GM18867 (cell line): ENCODE measurements at regions not wholly inside any gene's neighbourhood (a gene's known extent, or its start where the extent isn't known, plus 50 kb on each side); places are given as distances from the start of the nearest gene placed in this dataset.

ENCODE experiments used
- ATAC-seq: cut with Tn5 transposase; IDR thresholded peaks from one replicate; pipeline ENCODE4 v1.9.1; 2021; ENCODE audit warnings: mild to moderate bottlenecking, moderate library complexity; ENCODE audit not compliant: unreplicated experiment

- no peak for ATAC-seq
Measured at GRCh38 chr12:104863296-104863948, 94.7 kb downstream of the SLC41A2 start.

- no peak for ATAC-seq
Measured at GRCh38 chr12:104858611-104859543, 99.2 kb downstream of the SLC41A2 start.

DNA sequence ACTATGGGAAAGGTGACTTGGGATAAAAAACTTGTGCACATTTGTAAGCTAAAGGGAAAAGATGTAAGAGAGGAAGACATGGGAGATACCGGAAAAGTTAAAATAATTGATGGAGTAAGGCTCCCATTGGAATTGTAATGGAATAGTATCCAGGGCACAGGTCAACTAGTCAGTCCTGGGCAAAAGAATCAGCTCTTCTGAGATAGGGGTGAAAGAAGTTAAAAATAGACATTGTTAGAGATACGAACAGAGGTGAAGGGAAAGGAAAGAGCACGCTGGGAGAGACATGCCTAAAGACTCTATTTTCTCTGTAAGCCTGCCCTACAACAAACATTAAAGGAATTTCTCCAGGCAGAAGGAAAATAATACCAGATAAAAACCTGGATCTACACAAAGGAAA, 101.6 kb downstream of the SLC41A2 start:
- ATAC-seq: no peak

DNA sequence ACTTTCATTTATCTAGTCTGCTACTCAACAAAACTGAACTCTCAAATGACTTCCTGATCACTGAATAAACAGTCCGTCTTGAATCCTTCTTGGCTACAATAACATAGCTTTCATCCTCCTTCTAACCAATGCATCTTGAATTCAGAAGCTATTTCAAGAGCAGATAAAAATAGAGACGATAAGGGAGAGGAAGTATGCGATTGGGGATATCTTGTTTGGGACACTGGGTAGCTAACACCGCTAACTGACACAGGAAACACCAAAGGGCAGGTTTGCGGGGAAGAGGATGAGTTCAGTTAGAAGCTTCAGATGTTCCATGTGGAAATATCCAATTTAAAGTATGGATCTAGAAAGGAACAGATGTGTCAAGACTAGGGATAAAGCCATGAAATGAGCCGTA, 102.5 kb downstream of the SLC41A2 start:
- no peak for ATAC-seq

DNA sequence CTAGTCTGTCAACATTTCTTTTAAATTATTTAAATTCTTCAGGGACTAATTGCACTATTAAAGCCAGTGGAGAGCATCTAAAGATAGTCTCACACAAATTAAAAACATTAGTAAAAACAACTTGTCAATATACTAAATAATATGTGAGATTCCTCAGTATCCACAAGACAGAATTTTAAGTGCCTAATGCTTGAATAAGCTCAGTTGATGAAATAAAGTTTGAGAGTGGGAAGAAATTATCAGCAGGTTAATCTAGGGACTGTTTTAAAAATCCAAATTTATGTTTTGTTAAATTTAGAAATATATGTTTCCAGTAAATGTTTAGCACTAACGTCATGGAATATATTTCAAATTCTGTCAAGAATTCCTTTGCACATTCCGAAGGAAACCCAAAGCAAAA, 105.2 kb downstream of the SLC41A2 start:
- ATAC-seq: no peak

DNA sequence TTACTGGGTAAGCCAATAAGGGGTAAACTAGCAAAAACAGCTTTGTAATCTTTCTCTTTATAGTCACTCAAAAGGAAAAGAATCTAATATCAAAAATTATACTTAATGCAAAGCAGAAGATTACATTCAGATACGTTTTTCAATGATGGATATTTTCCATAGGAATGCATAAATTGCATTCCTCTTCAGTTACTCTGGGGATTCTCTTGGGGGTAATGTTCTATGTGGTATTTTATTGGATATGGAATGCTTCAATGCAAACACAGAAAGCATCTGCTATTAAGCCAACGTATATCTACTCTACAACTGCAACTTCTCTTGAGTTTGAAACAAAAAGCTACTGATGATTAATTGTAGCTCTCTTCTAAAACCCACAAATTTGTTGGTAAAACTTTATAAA, 106.0 kb downstream of the SLC41A2 start:
- no peak for ATAC-seq

DNA sequence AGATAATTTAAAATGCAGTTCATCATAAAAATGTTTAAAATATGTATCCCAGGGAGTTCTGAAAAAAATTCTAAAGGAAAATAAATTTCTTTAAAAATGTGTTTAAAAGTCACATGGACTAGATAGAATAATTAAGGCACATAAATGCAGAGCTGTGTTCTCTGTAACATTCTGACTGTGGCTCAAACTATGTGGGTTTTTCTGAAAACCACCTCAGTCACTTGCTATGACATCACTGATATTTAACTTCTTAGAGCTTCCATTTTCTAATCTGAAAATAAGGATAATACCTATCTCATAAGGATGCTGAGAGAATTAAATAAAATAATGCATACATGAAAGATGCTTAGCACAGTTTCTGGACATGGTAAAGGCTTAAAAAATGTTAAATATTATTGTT, 107.3 kb downstream of the SLC41A2 start:
- ATAC-seq: no peak

DNA sequence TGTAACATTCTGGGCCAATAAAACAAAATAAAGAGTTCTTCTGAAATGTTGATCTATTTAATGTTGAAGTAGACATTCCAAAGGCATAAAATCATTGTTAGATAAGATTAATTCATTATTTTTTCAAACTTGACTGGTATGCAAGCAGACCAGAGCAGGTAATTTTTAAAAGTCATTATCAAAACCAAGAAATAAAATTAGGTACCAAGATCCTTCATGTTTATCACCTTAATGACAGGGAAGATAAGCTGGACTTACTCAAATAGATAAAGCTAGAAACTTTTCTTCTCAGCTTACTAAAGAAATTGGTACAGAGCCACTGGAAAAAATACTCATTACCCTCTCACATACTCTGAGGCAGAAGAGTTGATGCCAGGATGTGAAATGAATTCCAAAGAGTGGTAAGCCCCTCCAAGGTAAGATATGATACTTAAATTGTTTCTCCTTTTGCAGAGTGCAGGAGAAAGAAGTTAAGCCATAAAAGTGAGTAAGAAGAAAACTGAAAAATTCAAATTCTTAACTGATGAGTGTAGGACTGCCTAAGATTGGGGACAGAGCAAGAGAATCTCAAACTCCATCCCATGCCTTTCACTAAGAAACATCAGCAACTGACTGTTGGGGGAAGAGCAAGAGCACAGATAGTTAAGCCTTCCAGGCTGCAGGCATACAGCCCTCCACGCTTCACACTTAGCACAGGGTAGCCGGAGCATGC, 111.9 kb downstream of the SLC41A2 start:
- ATAC-seq: no peak

- no peak for ATAC-seq
Measured at GRCh38 chr12:104844123-104844522, 114.0 kb downstream of the SLC41A2 start.

- no peak for ATAC-seq
Measured at GRCh38 chr12:104840262-104840661, 117.8 kb downstream of the SLC41A2 start.

- no peak for ATAC-seq
Measured at GRCh38 chr12:104835317-104835716, 122.8 kb downstream of the SLC41A2 start.

GRCh38 chr12:104834607-104835006, 123.5 kb downstream of the SLC41A2 start:
- no peak for ATAC-seq

DNA sequence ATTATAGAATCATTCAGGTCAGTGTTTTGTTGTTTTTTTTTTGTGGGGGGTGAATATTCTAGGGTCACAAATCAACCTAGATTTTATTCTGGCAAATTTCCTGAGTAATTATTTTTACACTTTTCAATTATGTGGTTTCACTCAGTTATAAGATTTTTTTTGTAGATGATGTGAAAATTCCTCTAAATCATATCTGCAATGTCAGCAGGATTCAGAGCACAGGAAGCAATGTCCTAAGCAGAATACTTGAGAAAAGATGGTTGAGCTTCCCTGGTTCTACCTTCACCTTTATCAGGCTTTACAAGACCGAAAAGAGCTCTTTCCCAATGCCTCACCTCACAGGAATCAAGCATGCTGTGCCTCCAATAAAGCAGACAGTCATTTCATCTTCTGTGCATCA, 124.3 kb downstream of the SLC41A2 start:
- no peak for ATAC-seq

- ATAC-seq: no peak
Measured at GRCh38 chr12:104828015-104828414, 130.1 kb downstream of the SLC41A2 start.

- no peak for ATAC-seq
Measured at GRCh38 chr12:104827587-104827986, 130.5 kb downstream of the SLC41A2 start.

GRCh38 chr12:104825408-104825807, 132.7 kb downstream of the SLC41A2 start:
- ATAC-seq: no peak

GRCh38 chr12:104823985-104824461, 134.1 kb downstream of the SLC41A2 start:
- no peak for ATAC-seq

DNA sequence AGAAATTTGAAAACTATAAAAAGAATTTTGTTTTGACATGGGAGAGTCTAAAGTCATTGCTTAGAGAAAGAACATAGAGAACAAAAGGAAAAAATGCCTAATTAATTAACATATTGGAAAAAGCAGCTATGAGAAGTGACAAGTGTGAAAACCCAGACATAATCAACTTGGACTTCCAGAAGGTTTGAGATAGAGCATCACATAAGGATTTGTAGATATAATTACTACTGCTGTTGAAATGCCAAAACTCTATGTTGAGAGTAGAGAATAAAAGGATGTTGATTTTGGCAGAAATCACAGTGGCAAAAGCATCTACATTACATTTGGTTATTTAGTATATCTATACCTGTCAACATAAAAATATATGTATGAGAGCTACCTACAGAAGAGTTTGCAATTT, 135.1 kb downstream of the SLC41A2 start:
- ATAC-seq: no peak

GRCh38 chr12:104816845-104817503, 141.1 kb downstream of the SLC41A2 start:
- ATAC-seq: no peak

- ATAC-seq: no peak
Measured at GRCh38 chr12:104815935-104816334, 142.2 kb downstream of the SLC41A2 start.

- no peak for ATAC-seq
Measured at GRCh38 chr12:104814944-104815343, 143.1 kb downstream of the SLC41A2 start.
